GM21723 (cell line): ENCODE measurements at regions not wholly inside any gene's neighbourhood (a gene's known extent, or its start where the extent isn't known, plus 50 kb on each side); places are given as distances from the start of the nearest gene placed in this dataset.
A peak's percentile ranks its signal among the peaks of the same experiment; 100 is the strongest.

ENCODE experiments used
- ATAC-seq: cut with Tn5 transposase; IDR thresholded peaks from one replicate; pipeline ENCODE4 v1.9.1; 2021; ENCODE audit warnings: mild to moderate bottlenecking, moderate library complexity; ENCODE audit not compliant: unreplicated experiment

- ATAC-seq: no peak
Measured at GRCh38 chr6:15780437-15780836, 117.6 kb upstream of the DTNBP1 start.

GRCh38 chr6:15779726-15780125, 116.9 kb upstream of the DTNBP1 start:
- no peak for ATAC-seq

GRCh38 chr6:15776458-15776980, 113.7 kb upstream of the DTNBP1 start:
- ATAC-seq: peak; percentile 65

- no peak for ATAC-seq
Measured at GRCh38 chr6:15775741-15776140, 112.9 kb upstream of the DTNBP1 start.

GRCh38 chr6:15775076-15775634, 112.3 kb upstream of the DTNBP1 start:
- ATAC-seq: no peak

- ATAC-seq: no peak
Measured at GRCh38 chr6:15773806-15774410, 111.1 kb upstream of the DTNBP1 start.

- ATAC-seq: peak; percentile 85
Measured at GRCh38 chr6:15770347-15771143, 107.7 kb upstream of the DTNBP1 start.

GRCh38 chr6:15769511-15770018, 106.7 kb upstream of the DTNBP1 start:
- ATAC-seq: no peak

- ATAC-seq: no peak
Measured at GRCh38 chr6:15768999-15769398, 106.2 kb upstream of the DTNBP1 start.

- ATAC-seq: no peak
Measured at GRCh38 chr6:15763837-15764236, 101.0 kb upstream of the DTNBP1 start.

- ATAC-seq: no peak
Measured at GRCh38 chr6:15763364-15763763, 100.5 kb upstream of the DTNBP1 start.

GRCh38 chr6:15761045-15761502, 98.2 kb upstream of the DTNBP1 start:
- ATAC-seq: no peak

GRCh38 chr6:15758631-15759215, 95.9 kb upstream of the DTNBP1 start:
- ATAC-seq: no peak

GRCh38 chr6:15755526-15755925, 92.7 kb upstream of the DTNBP1 start:
- ATAC-seq: no peak

- no peak for ATAC-seq
Measured at GRCh38 chr6:15754706-15755079, 91.9 kb upstream of the DTNBP1 start.

GRCh38 chr6:15754035-15754705, 91.3 kb upstream of the DTNBP1 start:
- ATAC-seq: no peak

- no peak for ATAC-seq
Measured at GRCh38 chr6:15752820-15753219, 90.0 kb upstream of the DTNBP1 start.

GRCh38 chr6:15751721-15752350, 89.0 kb upstream of the DTNBP1 start:
- ATAC-seq: no peak

- no peak for ATAC-seq
Measured at GRCh38 chr6:15748341-15748740, 85.5 kb upstream of the DTNBP1 start.

- ATAC-seq: no peak
Measured at GRCh38 chr6:15747354-15747883, 84.6 kb upstream of the DTNBP1 start.
